ENCODE measurements at regions not wholly inside any gene's neighbourhood (a gene's known extent, or its start where the extent isn't known, plus 50 kb on each side); places are given as distances from the start of the nearest gene placed in this dataset.

DNA sequence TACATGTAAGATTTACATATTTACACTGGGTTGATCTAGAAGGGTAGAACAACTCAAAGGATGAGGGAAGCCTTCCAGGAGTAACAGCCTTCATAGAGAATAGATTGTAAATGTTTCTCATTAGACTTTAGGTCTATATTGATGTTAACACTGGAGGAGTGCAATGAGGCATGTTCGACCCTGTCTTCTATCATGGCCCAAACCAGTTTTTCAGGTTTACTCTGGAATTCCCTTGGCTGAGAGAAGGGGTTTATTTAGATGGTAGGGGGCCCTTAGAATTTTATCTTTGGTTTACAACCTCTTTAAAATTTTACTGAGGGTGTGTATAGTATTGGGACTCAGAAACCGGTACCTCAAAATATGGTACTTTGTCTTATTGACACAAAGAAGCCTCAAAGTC is 634.9 kb upstream of the PIK3C3 start:
- TF ChIP-seq, protein P1, sequence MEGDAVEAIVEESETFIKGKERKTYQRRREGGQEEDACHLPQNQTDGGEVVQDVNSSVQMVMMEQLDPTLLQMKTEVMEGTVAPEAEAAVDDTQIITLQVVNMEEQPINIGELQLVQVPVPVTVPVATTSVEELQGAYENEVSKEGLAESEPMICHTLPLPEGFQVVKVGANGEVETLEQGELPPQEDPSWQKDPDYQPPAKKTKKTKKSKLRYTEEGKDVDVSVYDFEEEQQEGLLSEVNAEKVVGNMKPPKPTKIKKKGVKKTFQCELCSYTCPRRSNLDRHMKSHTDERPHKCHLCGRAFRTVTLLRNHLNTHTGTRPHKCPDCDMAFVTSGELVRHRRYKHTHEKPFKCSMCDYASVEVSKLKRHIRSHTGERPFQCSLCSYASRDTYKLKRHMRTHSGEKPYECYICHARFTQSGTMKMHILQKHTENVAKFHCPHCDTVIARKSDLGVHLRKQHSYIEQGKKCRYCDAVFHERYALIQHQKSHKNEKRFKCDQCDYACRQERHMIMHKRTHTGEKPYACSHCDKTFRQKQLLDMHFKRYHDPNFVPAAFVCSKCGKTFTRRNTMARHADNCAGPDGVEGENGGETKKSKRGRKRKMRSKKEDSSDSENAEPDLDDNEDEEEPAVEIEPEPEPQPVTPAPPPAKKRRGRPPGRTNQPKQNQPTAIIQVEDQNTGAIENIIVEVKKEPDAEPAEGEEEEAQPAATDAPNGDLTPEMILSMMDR (IDR thresholded peaks at IDR 0.05), result no peak
- no peak for TF ChIP-seq POLR2A (IDR thresholded peaks at IDR 0.05)
